Neural crest cell (in vitro differentiated cells): ENCODE measurements at regions not wholly inside any gene's neighbourhood (a gene's known extent, or its start where the extent isn't known, plus 50 kb on each side); places are given as distances from the start of the nearest gene placed in this dataset.

ENCODE experiments used
- DNase-seq: peaks from one replicate; pipeline ENCODE4 v3.0.0; 2021; ENCODE audit warnings: low read depth, mixed read lengths, low spot score
- H3K27ac Mint-ChIP-seq: one replicate; pipeline ENCODE4 v1.8.0; 2021; ENCODE audit warnings: mild to moderate bottlenecking, mixed read lengths; ENCODE audit not compliant: unreplicated experiment
- H3K27me3 Mint-ChIP-seq: 2 replicates; pipeline ENCODE4 v1.8.0; 2021; ENCODE audit warnings: low read depth, mild to moderate bottlenecking, mixed read lengths
- H3K36me3 Mint-ChIP-seq: 2 replicates; pipeline ENCODE4 v1.8.0; 2021; ENCODE audit warnings: low read depth, mild to moderate bottlenecking, mixed read lengths
- H3K4me1 Mint-ChIP-seq: 2 replicates; pipeline ENCODE4 v1.8.0; 2021; ENCODE audit warnings: mixed read lengths
- H3K4me3 Mint-ChIP-seq: one replicate; pipeline ENCODE4 v1.8.0; 2021; ENCODE audit warnings: mild to moderate bottlenecking, mixed read lengths
- H3K9me3 Mint-ChIP-seq: 2 replicates; pipeline ENCODE4 v1.8.0; 2021; ENCODE audit warnings: mixed read lengths
- TF ChIP-seq, protein P1 (sequence below): fragments of 200-600 bp; sonication (generic); conservative IDR thresholded peaks from 2 replicates; pipeline ENCODE4 v1.5.0; 2021; ENCODE audit warnings: antibody characterized with exemption, mild to moderate bottlenecking

DNA sequence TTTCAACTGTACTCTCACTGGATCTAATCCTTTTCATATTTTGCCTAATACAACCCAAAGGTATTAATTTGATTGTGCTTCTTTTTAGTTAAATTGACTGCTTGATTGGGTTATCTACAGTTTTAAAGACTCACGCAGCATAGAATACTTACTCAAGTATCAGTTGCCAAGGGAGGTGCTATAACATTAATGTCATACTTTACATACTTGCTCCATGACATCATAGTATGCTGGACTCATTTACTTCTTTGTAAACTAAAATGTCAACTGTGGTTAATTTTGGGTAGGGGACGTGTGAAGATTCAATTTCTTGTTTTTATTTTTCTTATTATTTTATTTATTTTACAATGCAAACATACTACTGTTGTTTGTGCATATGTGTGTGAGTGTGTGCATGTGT lies 716.2 kb upstream of the VRK2 start:
- DNase-seq: no peak
- H3K27me3 Mint-ChIP-seq: no peaks in the 10 kb centered on the region
- H3K9me3 Mint-ChIP-seq: peaks cover 2% of the 10 kb centered on the region
- H3K4me3 Mint-ChIP-seq: no peak overlapping the region
- TF ChIP-seq, protein P1, sequence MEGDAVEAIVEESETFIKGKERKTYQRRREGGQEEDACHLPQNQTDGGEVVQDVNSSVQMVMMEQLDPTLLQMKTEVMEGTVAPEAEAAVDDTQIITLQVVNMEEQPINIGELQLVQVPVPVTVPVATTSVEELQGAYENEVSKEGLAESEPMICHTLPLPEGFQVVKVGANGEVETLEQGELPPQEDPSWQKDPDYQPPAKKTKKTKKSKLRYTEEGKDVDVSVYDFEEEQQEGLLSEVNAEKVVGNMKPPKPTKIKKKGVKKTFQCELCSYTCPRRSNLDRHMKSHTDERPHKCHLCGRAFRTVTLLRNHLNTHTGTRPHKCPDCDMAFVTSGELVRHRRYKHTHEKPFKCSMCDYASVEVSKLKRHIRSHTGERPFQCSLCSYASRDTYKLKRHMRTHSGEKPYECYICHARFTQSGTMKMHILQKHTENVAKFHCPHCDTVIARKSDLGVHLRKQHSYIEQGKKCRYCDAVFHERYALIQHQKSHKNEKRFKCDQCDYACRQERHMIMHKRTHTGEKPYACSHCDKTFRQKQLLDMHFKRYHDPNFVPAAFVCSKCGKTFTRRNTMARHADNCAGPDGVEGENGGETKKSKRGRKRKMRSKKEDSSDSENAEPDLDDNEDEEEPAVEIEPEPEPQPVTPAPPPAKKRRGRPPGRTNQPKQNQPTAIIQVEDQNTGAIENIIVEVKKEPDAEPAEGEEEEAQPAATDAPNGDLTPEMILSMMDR: no peak
- H3K27ac Mint-ChIP-seq: no peak overlapping the region
- H3K36me3 Mint-ChIP-seq: no peaks in the 10 kb centered on the region
- H3K4me1 Mint-ChIP-seq: no peaks in the 10 kb centered on the region

- no peaks in the 10 kb centered on the region for H3K36me3 Mint-ChIP-seq
- peaks cover 2% of the 10 kb centered on the region for H3K9me3 Mint-ChIP-seq
- no peak overlapping the region for H3K27ac Mint-ChIP-seq
- no peak for DNase-seq
- no peak overlapping the region for H3K4me3 Mint-ChIP-seq
- TF ChIP-seq, protein P1: no peak
- H3K4me1 Mint-ChIP-seq: no peaks in the 10 kb centered on the region
- no peaks in the 10 kb centered on the region for H3K27me3 Mint-ChIP-seq
Observed at GRCh38 chr2:57333221-57333620, 713.4 kb upstream of the VRK2 start.

DNA sequence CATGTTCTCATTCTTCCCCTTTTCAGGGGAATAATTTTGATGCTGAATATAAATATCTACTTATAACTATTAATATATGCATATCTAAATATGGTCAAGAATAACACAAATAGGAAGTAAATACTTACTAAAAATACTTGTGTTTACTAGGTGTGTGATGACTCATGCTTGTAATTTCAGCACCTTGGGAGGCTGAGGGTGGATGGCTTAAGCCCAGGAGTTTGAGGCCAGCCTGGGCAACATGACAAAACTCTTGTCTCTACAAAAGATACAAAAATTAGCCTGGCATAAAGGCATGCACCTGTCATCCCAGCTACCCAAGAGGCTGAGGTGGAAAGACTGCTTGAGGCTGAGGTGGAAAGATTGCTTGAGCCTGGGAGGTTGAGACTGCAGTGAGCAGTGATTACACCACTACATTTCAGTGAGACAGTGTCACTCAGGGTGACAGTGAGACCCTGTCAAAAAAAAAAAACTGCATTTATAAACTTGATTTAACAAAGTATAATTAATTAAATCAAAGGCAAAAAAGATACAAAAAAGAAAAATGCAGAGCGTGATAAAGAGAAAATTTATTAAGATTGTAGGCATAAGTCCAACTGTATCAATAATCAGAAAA lies 703.1 kb upstream of the VRK2 start:
- TF ChIP-seq, protein P1: no peak
- Mint-ChIP-seq H3K27me3 (no peaks in the 10 kb centered on the region), H3K27ac (no peak overlapping the region), H3K36me3 (no peaks in the 10 kb centered on the region), H3K4me3 (no peak overlapping the region), H3K9me3 (peaks cover 2% of the 10 kb centered on the region), H3K4me1 (no peaks in the 10 kb centered on the region)
- DNase-seq: no peak

DNA sequence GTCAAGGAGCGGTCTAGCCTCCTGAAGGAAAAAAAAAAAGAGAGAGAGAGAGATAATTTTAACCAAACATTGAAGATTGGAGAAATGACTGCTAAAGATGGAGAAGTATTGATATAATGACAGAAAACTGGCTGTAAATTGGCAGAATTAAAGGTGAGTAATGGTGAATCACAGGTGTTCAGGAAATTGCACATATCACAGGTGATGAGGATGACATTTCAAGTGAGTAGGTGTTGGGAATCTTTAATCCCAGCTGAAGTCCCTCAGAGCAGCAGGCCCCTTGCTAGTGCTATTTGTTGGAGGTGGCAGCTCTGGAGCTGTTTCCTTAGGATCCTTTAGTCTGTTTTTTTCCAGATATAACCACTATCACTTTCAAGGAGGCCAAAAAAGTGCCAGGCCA lies 678.4 kb upstream of the VRK2 start:
- H3K27me3 Mint-ChIP-seq: no peaks in the 10 kb centered on the region
- H3K4me3 Mint-ChIP-seq: no peak overlapping the region
- TF ChIP-seq, protein P1: no peak
- no peaks in the 10 kb centered on the region for H3K36me3 Mint-ChIP-seq
- DNase-seq: no peak
- H3K4me1 Mint-ChIP-seq: no peaks in the 10 kb centered on the region
- H3K9me3 Mint-ChIP-seq: no peaks in the 10 kb centered on the region
- no peak overlapping the region for H3K27ac Mint-ChIP-seq

GRCh38 chr2:57370882-57371585 lies 675.6 kb upstream of the VRK2 start:
- no peak for DNase-seq
- H3K9me3 Mint-ChIP-seq: no peaks in the 10 kb centered on the region
- TF ChIP-seq, protein P1: no peak
- H3K36me3 Mint-ChIP-seq: no peaks in the 10 kb centered on the region
- no peaks in the 10 kb centered on the region for H3K4me1 Mint-ChIP-seq
- no peak overlapping the region for H3K27ac Mint-ChIP-seq
- H3K27me3 Mint-ChIP-seq: no peaks in the 10 kb centered on the region
- H3K4me3 Mint-ChIP-seq: no peak overlapping the region
